Ishikawa (cell line): ENCODE measurements at regions not wholly inside any gene's neighbourhood (a gene's known extent, or its start where the extent isn't known, plus 50 kb on each side); places are given as distances from the start of the nearest gene placed in this dataset.

Experiments used
- CEBPB ChIP-seq: IDR thresholded peaks from 2 replicates; pipeline ENCODE4 v1.6.1; 2012
- CREB1 ChIP-seq: IDR thresholded peaks from 2 replicates; pipeline ENCODE4 v1.6.1; 2012; ENCODE audit warnings: low read depth
- EGR1 ChIP-seq: IDR thresholded peaks from 2 replicates; pipeline ENCODE4 v1.6.1; 2012
- EP300 ChIP-seq: IDR thresholded peaks from 2 replicates; pipeline ENCODE4 v1.6.1; 2012; ENCODE audit warnings: borderline replicate concordance
- FOXM1 ChIP-seq: IDR thresholded peaks from 2 replicates; pipeline ENCODE4 v1.6.1; 2012; ENCODE audit warnings: low read depth, borderline replicate concordance
- NFIC ChIP-seq: IDR thresholded peaks from 2 replicates; pipeline ENCODE4 v1.6.1; 2012
- RAD21 ChIP-seq: IDR thresholded peaks from 2 replicates; pipeline ENCODE4 v1.6.1; 2012; ENCODE audit warnings: low read depth
- TAF1 ChIP-seq: IDR thresholded peaks from 2 replicates; pipeline ENCODE4 v1.6.1; 2012; ENCODE audit warnings: low read depth, mild to moderate bottlenecking
- TCF12 ChIP-seq: IDR thresholded peaks from 2 replicates; pipeline ENCODE4 v1.6.1; 2012; ENCODE audit warnings: low read depth
- TEAD4 ChIP-seq: IDR thresholded peaks from 2 replicates; pipeline ENCODE4 v1.6.1; 2012
- YY1 ChIP-seq: IDR thresholded peaks from 2 replicates; pipeline ENCODE4 v1.6.1; 2012; ENCODE audit warnings: low read depth
- ZBTB7A ChIP-seq: IDR thresholded peaks from 2 replicates; pipeline ENCODE4 v1.6.1; 2012; ENCODE audit warnings: low read depth
- TF ChIP-seq, protein P1 (sequence below): IDR thresholded peaks from 2 replicates; pipeline ENCODE4 v1.6.1; 2012
- TF ChIP-seq, protein P2 (sequence below): IDR thresholded peaks from 2 replicates; pipeline ENCODE4 v1.6.1; 2012; ENCODE audit warnings: low read depth, mild to moderate bottlenecking
- TF ChIP-seq, protein P3 (sequence below): IDR thresholded peaks from 2 replicates; pipeline ENCODE4 v1.6.1; 2012

DNA sequence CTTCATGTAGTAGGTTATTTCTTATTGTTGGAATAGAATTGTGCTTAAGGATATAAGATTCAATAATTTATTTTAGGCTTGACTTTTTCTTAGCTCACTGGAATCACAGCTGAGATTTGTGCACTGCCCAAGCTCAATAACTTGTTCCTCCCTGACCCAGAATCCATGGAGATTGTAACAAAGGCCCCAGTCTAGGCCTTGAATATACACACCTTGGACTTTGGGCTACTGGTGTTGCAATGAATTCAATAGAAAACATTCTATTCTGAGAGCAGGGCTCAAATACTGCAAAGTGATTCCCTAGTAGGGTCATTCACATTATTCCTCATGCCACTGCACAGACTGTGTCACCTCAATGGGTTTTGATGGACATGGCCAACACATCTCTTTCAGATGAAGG, 352.4 kb downstream of the GALC start:
- TF ChIP-seq, protein P1, sequence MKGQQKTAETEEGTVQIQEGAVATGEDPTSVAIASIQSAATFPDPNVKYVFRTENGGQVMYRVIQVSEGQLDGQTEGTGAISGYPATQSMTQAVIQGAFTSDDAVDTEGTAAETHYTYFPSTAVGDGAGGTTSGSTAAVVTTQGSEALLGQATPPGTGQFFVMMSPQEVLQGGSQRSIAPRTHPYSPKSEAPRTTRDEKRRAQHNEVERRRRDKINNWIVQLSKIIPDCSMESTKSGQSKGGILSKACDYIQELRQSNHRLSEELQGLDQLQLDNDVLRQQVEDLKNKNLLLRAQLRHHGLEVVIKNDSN: no peak
- TF ChIP-seq FOXM1: no peak
- no peak for TF ChIP-seq EP300
- TF ChIP-seq NFIC: no peak

DNA sequence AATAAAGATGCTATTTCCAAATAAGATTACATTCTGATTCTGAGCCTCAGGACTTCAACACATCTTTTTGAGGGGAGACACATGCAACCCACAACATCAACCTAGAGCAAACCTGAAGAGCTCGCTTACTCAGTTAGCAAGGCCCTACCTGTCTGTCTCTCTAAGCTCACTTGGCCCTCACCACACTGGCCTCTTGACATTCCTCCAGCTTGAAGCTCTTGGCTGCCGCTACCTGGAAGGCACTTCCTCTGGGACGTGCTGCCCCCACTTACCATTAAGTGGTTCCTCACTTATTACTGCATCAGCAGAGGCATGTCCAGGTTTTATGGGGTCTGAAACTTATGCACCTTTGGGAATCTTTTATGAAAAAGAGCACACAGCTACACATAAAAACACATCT, 354.8 kb downstream of the GALC start:
- TF ChIP-seq, protein P1: no peak
- no peak for TF ChIP-seq YY1
- no peak for TF ChIP-seq FOXM1
- no peak for TF ChIP-seq EP300
- no peak for TF ChIP-seq TCF12
- TF ChIP-seq EGR1: no peak
- no peak for TF ChIP-seq CREB1
- TF ChIP-seq, protein P2, sequence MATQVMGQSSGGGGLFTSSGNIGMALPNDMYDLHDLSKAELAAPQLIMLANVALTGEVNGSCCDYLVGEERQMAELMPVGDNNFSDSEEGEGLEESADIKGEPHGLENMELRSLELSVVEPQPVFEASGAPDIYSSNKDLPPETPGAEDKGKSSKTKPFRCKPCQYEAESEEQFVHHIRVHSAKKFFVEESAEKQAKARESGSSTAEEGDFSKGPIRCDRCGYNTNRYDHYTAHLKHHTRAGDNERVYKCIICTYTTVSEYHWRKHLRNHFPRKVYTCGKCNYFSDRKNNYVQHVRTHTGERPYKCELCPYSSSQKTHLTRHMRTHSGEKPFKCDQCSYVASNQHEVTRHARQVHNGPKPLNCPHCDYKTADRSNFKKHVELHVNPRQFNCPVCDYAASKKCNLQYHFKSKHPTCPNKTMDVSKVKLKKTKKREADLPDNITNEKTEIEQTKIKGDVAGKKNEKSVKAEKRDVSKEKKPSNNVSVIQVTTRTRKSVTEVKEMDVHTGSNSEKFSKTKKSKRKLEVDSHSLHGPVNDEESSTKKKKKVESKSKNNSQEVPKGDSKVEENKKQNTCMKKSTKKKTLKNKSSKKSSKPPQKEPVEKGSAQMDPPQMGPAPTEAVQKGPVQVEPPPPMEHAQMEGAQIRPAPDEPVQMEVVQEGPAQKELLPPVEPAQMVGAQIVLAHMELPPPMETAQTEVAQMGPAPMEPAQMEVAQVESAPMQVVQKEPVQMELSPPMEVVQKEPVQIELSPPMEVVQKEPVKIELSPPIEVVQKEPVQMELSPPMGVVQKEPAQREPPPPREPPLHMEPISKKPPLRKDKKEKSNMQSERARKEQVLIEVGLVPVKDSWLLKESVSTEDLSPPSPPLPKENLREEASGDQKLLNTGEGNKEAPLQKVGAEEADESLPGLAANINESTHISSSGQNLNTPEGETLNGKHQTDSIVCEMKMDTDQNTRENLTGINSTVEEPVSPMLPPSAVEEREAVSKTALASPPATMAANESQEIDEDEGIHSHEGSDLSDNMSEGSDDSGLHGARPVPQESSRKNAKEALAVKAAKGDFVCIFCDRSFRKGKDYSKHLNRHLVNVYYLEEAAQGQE: no peak
- TF ChIP-seq TAF1: no peak
- TF ChIP-seq NFIC: no peak
- TF ChIP-seq TEAD4: no peak
- TF ChIP-seq CEBPB: no peak
- TF ChIP-seq RAD21: no peak
- TF ChIP-seq ZBTB7A: no peak
- TF ChIP-seq, protein P3, sequence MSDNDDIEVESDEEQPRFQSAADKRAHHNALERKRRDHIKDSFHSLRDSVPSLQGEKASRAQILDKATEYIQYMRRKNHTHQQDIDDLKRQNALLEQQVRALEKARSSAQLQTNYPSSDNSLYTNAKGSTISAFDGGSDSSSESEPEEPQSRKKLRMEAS: no peak

DNA sequence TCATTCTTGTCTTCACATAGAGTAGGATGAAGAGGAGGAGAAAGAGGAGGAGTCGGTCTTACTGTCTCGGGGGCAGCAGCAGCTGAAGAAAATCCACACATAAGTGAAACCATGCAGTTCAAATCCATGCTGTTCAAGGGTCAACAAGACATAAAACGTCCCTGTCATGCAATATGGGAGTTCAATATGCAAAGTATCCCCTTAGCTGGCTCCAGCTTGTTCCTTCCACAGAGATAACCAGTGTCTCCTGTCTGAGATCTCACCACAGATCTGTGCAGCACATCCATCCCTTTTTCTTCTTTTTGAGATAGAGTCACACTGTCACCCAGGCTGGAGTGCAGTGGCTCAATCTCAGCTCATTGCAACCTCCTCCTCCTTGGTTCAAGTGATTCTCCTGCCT, 357.5 kb downstream of the GALC start:
- TF ChIP-seq TAF1: no peak
- TF ChIP-seq, protein P2: no peak
- no peak for TF ChIP-seq EGR1
- no peak for TF ChIP-seq TCF12
- TF ChIP-seq, protein P1: no peak
- no peak for TF ChIP-seq EP300
- no peak for TF ChIP-seq CEBPB

DNA sequence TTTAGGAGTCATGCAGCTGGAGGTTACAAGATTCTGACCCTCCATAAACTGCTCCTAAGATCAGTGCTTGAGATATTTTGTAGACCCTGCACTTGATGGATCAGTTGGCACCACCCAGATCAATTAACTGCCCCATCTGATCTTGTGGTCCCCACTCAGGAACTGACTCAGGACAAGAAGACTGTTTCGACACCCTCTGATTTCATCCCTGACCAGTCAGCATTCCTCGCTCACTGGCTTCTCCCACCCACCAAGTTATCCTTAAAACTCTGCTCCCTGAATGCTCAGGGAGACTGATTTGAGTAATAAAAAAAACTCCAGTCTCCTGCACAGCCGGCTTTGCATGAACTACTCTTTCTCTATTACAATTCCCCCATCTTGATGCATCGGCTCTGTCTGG, 360.2 kb downstream of the GALC start:
- TF ChIP-seq, protein P2: no peak
- no peak for TF ChIP-seq CREB1
- no peak for TF ChIP-seq EP300
- no peak for TF ChIP-seq RAD21
- TF ChIP-seq, protein P1: no peak
- TF ChIP-seq EGR1: no peak
- TF ChIP-seq, protein P3: no peak
- TF ChIP-seq NFIC: no peak
- TF ChIP-seq TEAD4: no peak
- TF ChIP-seq ZBTB7A: no peak
- TF ChIP-seq FOXM1: no peak
- no peak for TF ChIP-seq YY1
- TF ChIP-seq TAF1: no peak
- no peak for TF ChIP-seq TCF12
- no peak for TF ChIP-seq CEBPB
